Stimulated activated CD8-positive, alpha-beta memory T cell treated with anti-CD3 and anti-CD28 coated beads, Interleukin-12 subunit alpha, Interleukin-12 subunit beta, amount 100 ng/mL, for 4 hours (primary cell): ENCODE measurements at regions not wholly inside any gene's neighbourhood (a gene's known extent, or its start where the extent isn't known, plus 50 kb on each side); places are given as distances from the start of the nearest gene placed in this dataset.
"Not testable (repeated sequence)": the region's sequence is repeated elsewhere in the genome, so short reads cannot be mapped to it uniquely, and the experiment has no call there.

Experiments
- DNase-seq: peaks from one replicate; pipeline ENCODE4 v3.0.0-alpha.2; 2020; ENCODE audit warnings: low read depth

DNA sequence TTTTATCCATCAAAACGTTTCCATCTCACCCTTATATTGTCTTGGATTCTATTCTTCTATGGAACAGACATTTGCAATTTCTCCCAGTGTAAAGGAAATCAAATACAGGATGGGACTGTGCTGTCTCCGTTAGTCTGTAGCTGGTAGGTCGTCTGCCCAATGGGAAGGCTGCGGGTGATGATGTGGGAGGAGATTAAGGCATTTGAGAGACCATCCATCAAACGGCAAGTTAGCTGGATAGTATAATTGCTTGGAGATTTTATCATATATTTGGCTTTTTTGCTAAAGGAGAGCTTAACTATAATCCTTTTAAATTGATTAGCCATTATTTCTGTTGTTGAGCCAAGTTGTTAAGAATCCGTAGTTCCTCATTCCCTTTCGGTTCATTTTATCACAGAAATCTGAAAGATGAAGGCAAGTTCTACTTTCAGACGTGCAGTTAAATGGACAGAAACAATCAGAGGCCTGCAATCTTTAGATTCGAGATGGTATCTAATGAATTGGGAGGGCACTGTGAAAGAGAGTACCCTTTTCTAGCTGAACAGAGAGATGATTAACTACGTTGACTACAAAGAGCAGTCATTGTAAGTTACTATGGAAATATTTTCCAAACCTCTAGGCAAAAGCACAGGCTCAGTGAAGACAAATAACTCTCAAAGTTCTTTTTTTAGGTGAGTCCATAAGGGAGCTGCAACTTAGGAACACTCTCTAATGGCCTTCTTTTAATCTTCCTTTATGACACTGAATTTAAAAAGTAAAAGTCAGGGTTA lies 253.3 kb upstream of the KIAA1217 start:
- no peak for DNase-seq

DNA sequence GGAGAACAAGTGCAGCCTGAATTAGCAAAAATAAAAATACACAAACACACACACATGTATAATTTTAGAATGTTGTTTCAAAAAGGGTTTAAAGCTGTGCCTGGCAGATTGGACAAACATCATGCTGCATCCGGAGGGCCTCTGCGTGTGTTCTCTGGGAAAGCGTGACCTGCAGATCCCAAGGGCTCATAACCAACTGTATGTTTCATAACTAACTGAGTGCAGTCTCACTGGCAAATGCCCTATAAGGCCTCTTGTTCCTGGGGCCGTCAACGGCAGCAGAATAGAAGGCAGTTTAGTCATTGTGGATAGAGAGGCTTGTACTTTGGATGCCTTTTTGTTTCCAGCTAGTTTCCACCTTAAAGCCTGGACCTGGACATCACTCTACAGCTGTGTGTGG lies 243.8 kb upstream of the KIAA1217 start:
- no peak for DNase-seq

GRCh38 chr10:23965880-23966279 lies 243.1 kb upstream of the KIAA1217 start:
- DNase-seq, result no peak

DNA sequence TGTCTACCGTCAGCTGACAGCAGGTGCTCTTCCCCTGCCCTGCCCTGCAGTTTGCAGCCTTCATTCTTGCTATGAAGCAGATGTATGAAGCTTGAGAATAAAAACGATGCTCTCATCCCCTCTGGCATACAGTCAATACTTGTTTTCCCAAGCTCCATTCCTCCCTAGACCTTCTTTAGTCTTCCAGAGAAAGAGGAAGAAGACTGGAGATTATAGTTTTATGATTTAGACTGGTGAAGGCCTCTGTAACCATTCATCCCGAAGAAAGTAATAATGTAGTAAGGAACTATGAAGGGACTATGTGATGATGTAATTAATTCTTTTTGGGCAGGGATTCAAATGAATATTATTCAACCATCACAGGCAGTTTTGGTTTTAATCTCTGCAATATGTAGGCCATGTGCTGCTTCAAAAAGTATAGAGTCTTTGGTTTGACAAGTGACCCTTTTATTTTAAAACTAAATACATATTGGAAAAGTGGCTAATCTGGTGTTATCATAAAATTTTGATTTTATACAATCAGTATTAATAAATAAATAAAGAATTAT lies 242.4 kb upstream of the KIAA1217 start:
- no peak for DNase-seq

- no peak for DNase-seq
Observed at GRCh38 chr10:23968301-23968700, 240.6 kb upstream of the KIAA1217 start.

GRCh38 chr10:23974746-23975272 lies 234.1 kb upstream of the KIAA1217 start:
- DNase-seq, result no peak

DNA sequence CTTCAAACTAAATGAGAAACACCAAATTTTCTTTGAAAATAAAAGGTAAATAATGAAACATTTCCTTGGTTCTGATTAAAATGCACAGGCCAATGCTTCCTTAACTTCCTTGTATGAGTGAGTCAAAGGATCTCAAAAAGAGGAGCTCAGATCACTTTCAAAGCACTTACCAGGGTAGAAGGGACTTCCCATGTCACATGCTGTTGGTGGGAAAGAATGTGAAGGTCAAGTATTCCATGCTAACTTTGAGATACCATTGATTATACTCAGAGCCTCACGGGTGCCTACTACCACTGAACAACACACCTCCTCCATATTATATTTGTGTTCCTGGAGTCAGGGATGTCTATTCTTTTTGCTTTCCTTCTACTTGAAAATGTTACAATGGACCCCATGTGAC lies 233.5 kb upstream of the KIAA1217 start:
- no peak for DNase-seq

- no peak for DNase-seq
Observed at GRCh38 chr10:23976275-23976674, 232.7 kb upstream of the KIAA1217 start.

- DNase-seq, result no peak
Observed at GRCh38 chr10:23978317-23978716, 230.6 kb upstream of the KIAA1217 start.

DNA sequence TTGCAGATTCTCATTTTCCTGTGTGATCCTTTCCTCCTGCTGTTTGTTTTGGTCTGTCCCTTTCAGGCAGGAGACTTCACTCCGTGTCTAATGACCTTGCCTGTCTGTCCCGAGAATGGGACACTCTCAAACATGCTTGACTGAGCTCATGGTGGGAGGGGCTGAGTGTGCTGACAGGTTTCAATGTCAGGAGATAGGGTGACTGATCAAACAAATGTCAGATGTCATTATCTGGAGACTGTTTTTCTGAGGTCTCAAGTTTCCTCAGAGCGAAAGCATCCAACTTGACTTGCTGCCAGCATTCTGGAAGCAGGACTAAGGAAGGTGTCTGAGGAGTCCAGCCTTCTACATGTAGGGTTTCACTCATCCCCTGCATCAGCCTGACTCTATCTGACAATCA lies 228.8 kb upstream of the KIAA1217 start:
- DNase-seq, result no peak

DNA sequence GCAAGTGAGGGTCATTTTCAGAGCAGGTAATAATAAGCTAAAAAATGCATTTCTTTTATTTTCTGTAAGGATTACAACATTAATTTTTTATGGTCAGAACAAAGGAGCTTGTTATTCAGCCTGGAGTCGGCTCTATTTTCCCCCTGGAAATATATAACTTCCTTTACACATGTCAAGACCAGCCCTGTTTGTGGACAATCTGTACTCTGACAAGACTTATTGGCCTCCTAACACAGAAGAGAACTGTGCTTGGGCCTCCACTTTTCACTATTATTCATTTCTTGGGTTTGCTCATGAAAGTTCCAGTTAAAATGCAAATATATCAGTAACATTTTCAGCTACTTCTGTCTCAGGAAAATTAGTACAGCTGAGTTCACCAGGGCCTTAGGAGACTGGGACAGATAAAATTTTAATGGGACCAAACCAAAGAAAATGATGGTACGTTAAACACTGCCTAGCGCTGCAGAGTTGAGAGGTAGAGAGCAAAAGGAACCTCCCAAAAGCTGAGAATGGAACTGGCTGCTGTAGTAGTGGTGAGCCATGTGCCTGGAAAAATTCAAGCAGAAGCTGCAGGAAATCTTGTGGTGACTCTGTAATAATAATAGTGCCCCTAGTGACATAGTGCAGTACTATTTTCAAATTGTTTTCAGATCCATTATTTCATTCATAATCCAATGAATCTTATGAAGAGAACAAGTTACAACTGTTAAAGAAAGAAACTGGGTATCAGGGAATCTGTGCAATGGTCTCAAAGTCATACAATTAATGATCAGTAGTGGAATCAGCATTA lies 227.2 kb upstream of the KIAA1217 start:
- no peak for DNase-seq

GRCh38 chr10:23984405-23984804 lies 224.5 kb upstream of the KIAA1217 start:
- DNase-seq, result not testable (repeated sequence)

DNA sequence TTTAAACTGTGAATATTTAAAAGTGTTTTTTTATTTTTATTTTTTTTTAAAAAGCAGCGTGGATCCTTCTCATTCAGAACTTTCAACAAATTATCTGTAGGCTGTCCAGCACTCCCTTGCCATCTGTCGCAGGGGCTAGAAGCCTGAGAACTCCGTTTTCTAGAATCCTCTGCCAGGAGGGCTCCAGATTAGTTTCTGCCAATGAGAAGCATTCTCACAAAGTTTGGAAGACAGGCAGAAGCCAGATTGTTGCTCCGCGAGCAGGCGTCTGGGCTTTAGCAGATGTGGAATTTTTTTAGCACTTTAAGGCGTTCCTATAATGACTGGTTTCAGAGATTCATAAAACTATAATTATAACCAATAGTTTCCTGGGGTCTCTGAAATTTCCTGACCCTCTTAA lies 220.9 kb upstream of the KIAA1217 start:
- no peak for DNase-seq

DNA sequence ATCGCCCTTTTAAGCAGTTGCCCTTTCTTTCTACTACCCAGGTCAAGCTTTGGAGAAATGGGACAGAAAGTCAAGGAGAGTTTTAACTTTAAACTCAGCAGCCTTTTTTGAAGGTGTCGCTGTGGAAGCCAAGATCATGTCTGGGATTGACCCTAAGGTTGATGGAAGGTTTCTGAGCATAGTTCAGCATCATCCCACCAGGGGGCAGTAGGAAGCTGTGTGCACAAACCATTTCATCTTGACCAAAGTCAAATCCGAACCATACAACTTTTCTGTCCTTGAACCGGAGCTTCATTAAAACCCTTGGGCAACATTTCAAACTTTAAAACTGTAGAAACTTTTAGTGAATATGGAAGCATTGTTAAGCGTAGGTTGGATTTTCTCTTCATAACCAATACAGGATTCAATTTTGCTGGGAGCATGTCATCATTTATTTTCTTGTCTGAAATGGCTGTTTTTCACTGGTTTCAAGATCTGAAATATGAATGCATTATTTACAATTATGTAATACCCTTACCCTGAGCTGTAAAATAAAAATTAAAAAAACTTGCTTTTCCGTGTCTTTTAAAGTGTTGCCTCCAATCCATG lies 214.4 kb upstream of the KIAA1217 start:
- no peak for DNase-seq

GRCh38 chr10:23999445-23999844 lies 209.5 kb upstream of the KIAA1217 start:
- no peak for DNase-seq

DNA sequence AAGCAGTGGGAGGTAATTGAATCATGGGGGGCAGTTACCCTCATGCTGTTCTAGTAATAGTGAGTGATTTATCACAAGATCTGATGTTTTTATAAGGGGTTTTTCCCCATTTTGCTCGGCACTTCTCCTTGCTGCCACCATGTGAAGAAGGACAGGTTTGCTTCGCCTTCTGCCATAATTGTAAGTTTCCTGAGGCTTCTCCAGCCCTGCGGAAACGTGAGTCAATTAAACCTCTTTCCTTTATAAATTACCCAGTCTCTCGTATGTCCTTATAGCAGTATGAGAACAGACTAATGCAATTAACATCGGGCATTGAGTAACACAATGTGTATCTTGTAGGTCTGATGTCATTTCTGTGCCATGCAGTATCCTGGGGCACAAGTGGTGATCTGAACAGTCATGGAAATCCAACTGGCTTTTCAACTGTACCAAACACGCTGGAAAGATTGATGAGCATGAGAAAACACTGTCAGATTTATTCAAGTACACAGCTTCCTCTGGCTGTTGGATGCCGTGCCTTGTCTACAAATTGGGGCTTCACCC lies 208.6 kb upstream of the KIAA1217 start:
- DNase-seq, result no peak

DNA sequence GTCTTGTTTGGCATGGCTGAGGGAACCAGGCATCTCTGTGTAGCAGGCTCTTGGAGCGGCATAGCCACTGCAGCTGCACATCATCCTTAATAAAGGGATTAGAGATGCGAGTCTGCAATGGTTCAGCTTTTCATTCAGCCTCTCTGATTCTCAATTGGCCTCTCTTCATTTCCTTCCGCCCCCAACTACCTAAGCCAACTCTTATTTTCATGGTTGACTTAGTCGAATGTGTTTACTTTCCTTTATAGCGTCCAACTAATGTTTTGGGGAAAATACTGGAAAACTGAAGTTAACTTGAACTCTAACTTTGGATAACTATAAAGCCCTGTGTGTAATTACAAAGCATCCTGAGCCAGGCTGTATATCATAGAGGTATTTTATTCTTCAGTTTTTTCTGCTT lies 202.2 kb upstream of the KIAA1217 start:
- DNase-seq, result no peak

GRCh38 chr10:24007359-24007758 lies 201.6 kb upstream of the KIAA1217 start:
- DNase-seq, result no peak

DNA sequence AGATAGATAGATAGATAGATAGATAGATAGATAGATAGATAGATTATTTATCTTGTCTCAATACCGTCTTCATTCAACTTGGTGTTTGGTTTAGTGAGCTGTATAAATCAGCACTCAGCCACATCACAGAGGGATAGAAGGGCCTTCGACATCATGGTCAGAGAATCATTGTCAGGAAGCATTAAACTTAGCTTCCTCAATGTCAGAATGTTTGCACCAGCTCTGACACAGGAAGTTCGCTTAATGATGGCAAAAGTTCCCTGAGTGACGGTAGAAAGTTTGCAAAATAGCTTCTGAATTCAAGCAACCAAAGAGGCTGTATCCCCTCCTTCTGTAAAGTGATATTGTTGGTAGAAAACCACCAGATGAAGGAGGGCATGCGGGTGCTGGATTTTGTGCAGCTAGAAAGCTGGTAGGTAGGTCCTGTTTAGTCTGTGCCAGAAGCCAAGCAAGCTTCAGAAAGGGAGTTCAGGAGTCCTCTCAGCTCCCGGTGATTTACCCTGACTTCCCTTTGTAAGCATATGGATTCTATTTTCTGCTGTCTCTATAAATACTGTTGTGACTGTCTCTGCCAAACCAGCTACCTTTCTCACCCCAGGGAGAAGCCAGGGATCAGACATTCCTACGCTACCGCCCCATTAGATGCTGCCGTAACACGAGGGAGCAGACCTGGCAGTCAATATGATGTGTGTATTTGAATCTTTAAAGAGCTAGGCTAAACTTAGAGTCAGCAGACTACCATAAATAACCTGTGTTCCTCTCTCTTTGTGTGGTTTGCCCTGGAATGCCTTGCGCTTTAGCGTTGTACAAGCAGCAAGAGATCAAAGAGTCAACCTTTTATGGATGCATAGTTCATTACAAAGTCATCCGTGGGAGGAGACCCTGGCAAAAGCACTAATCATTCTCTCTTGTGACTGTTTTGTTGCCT lies 200.5 kb upstream of the KIAA1217 start:
- no peak for DNase-seq

GRCh38 chr10:24009115-24009514 lies 199.8 kb upstream of the KIAA1217 start:
- DNase-seq, result no peak

DNA sequence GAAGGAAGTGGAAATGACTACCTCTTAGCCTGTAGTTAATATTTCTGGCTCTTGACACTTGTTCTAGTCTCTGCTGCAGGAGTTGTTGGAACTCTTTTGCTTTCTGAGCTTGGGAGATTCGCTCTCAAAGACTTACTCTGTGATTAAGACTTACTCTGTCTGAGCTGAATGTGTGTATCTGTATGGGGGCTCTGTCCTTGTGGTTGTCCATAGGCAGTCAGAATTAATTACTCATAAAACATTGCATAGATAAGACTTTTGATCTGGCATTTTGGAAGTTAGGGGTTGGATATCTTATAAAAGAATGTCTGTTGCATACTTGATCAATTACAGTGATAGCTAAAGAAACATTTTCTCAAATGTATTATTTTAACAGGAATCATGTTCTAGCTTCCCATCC lies 199.2 kb upstream of the KIAA1217 start:
- DNase-seq, result no peak
